ENCODE measurements at regions not wholly inside any gene's neighbourhood (a gene's known extent, or its start where the extent isn't known, plus 50 kb on each side); places are given as distances from the start of the nearest gene placed in this dataset.

DNA sequence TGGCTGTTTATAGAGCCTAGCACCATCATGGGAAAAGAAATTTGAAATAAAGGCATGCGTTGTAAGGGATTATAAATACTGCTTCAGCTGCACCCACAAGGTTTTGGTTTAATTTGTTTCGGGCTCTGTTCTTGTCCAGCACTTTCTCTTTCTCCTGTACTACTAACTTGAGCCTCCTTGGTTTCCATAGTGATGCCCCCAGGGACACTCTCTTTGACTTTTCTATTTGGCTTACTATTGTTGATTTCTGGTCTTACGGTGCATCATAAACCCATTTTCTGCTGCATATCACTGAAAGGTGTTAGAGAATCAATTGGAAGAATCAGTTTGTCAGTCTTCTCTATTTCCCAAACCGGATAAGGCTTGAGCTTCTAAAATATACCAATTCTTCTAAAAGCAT is 1674.3 kb upstream of the RAG2 start:
- intact Hi-C loops (cut with DNase I), result no loop called here
- no peak for DNase-seq (ENCODE audit: low spot score)

DNA sequence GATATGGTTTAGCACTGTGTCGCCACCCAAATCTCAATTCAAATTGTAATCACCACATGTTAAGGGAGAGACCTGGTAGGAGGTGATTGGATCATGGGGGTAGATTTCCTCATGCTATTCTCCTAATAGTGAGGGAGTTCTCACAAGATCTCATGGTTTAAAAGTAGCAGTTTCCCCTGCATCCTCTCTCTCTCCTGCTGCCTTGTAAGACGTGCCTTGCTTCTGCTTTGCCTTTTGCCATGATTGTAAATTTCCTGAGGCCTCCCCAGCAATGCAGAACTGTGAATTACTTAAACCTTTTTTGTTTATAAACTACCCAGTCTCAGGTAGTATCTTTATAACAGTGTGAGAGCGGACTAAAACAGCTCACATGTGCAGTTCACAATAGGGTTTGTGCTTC is 1668.7 kb upstream of the RAG2 start:
- no peak for DNase-seq (ENCODE audit: low spot score)
- intact Hi-C loops (cut with DNase I), result loop anchor here in 1 of 2 donors (2.0 kb wide), 1 partner anchor 78 kb away; no protein-coding TSS in a partner anchor

DNA sequence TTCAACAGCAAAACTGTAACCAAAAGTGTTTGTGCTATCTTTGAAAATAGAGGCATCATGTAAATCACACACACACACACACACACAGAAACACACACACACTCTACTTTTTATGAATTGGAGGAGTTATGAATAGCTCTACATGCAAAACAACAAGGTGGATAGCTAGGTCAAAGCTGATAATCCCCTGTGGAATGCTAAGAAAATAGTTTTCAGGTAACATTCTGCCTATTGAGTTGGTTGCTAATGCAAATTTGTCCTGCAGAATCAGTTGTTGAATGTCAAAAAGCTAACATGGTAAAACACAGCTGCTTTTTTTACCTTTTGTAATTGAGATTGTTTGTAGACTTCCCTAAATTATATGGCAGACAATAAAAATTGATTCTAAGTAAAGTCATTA is 1658.4 kb upstream of the RAG2 start:
- intact Hi-C loops (cut with DNase I), result no loop called here

DNA sequence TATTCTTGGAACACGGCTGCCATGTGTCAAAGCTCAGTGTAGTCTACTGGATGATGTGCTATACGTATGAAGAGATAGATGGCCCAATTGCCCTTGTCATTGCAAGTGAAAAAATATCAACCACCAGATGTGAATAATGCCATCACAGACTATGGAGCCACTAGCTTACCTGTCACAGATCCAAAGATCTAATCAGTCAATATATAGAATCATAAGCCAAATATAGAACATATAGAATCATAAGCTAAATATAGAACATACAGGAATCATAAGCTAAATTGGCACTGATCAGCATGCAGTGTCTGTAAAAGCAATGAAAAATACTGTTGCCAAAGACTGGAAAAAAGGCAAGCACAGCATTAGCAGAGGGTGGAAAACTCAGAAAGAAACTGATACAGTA is 1656.9 kb upstream of the RAG2 start:
- intact Hi-C loops (cut with DNase I), result no loop called here

More for the DNA sequence above, 1658.4 kb upstream of the RAG2 start:
- DNase-seq (ENCODE audit: low spot score), result no peak

DNA sequence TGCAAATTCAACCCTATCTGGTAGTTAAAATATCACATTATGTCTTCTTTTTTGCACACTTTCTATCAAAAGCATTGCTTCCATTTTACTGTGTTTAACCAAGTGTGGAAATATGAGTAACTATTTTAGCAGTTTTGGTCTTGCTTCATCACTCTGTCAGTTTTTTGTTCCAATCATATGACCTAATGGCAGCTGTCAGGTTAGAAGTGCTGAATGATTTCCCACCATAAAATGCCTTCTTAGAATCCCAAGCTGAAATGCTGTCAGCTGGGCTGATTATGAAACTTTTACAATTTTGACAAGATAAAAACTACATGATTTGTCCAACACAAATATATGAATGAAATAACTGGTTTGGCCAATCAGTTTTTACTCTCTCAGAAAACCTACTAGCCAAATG is 1654.6 kb upstream of the RAG2 start:
- DNase-seq (ENCODE audit: low spot score), result no peak
- intact Hi-C loops (cut with DNase I), result no loop called here

More for the DNA sequence above, 1656.9 kb upstream of the RAG2 start:
- no peak for DNase-seq (ENCODE audit: low spot score)

DNA sequence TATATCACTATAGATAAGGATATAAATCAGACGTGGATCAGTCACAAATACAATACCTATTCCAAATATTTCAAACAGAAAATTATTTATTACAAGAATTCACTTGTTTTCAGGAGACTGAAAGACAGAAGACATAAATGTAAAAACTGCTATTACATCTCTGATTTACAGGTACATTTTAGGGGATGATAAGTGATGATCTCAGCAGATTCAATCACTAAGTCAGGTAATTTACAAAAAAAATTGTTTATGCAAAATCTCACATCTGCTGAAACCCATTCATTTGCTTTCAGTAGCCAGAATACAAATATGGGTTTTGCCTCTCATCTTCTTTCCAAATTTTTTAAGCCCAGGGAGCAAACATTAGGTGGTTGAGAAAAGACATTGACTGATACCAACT is 1648.4 kb upstream of the RAG2 start:
- intact Hi-C loops (cut with DNase I), result no loop called here
- no peak for DNase-seq (ENCODE audit: low spot score)

DNA sequence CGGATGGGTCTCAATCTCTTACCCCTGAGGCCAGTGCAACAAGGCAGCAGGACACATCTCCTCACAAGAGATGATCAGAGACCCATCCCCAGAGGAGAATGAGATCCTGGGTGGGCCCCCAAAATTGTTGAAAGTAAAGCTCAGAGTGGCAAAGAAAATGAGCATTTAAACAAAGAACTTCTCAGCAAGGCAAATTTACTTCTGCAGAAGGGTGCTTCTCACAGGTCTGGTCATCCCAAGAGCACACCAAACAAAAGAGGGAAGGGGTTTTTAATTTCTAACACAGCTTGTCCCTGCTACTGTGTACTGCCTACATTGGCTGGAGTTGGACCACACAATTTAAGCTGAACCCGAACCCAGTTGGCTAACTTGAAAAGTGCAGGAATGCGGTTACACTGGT is 1628.6 kb upstream of the RAG2 start:
- no peak for DNase-seq (ENCODE audit: low spot score)
- intact Hi-C loops (cut with DNase I), result no loop called here

DNA sequence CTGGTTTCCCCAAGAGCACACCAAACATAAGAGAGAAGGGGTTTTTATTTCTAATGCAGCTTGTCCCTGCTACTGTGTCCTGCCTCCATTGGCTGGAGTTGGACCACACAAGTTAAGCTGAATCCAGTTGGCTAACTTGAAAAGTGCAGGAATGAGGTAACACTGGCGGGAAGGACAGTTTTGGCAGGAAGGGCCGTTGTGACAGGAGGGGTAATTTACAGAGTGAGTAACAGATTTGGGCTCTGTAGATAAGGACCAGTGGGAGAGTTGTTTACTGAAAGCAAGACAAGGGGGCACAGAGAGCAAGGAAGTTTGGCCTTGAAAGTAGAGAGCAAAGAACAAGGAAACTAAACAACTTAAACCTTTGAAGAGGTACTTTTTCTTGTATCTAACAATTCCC is 1623.3 kb upstream of the RAG2 start:
- DNase-seq (ENCODE audit: low spot score), result no peak
- intact Hi-C loops (cut with DNase I), result no loop called here

DNA sequence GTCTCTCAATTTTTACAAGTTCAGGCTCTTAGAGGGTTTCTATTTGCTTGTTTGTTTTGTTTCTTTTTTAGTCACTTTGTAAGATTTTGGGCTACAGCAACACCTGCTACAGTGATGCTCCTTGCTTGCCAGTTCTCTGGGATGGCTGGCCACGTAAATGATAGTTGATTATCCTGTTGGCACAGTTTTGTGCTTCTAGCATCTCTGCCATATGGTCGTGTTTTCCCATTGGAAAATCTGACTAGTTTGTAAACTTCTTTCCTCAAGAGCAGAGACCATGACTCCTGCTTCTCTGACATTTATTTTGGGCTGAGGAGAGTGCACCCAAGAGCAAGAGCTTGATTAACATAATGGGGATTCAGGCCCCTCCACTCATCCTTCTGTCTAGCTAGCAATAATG is 1621.6 kb upstream of the RAG2 start:
- no peak for DNase-seq (ENCODE audit: low spot score)
- intact Hi-C loops (cut with DNase I), result no loop called here

DNA sequence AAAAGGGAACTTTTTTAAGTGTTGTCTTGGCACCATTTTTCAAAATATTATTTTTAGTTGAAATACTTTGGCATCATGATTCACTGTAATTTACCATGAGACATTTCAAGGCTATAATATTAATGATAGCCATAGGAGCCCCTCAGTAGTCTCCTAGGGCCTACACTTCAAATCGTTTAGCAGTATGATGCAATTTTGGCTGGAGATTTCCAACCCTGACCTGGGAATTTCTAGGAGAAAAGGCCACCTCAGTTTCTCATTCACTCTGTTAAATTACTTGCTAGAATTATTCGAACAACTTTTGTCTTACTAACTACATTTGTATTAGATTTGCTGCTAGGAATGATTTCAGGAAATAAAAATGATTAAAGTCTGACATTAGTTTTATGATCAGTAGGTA is 1610.9 kb upstream of the RAG2 start:
- intact Hi-C loops (cut with DNase I), result no loop called here
- DNase-seq (ENCODE audit: low spot score), result no peak

DNA sequence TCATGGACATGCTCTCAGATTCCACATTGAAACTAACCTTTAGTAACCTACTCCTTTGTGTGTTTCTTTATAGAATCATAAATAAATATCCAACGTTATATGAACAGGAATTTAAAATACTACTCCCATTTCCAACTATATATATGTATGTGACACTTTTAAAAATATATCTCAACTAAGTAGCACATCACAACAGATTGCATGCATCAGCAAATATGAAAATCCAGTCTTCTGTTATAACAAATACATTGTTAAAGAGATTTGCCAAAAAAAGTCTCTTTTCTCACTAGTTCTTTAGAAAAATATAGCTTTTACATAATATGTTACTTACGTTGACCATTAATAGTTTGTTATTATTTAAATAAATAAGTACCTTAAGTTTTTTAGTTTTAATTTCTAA is 1608.6 kb upstream of the RAG2 start:
- intact Hi-C loops (cut with DNase I), result no loop called here
- DNase-seq (ENCODE audit: low spot score), result no peak

DNA sequence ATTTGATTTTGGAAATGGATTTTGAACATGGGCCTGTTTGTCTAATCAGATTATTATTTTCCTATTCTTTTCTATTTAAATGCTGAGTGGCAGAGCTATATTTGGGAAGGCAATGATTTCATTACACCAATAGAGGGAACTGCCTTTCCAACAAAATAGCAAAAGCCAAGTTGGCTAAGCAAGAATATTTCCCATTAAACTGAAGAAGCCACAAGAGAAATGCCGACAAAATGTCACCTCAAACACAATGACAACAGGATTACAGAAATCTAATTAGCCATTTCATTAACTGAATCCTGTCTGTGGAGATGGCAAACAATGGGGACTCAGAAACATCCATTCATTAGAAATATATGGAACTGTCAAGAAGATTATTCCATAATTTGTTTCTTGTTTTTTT is 1593.1 kb upstream of the RAG2 start:
- intact Hi-C loops (cut with DNase I), result no loop called here
- DNase-seq (ENCODE audit: low spot score), result no peak

DNA sequence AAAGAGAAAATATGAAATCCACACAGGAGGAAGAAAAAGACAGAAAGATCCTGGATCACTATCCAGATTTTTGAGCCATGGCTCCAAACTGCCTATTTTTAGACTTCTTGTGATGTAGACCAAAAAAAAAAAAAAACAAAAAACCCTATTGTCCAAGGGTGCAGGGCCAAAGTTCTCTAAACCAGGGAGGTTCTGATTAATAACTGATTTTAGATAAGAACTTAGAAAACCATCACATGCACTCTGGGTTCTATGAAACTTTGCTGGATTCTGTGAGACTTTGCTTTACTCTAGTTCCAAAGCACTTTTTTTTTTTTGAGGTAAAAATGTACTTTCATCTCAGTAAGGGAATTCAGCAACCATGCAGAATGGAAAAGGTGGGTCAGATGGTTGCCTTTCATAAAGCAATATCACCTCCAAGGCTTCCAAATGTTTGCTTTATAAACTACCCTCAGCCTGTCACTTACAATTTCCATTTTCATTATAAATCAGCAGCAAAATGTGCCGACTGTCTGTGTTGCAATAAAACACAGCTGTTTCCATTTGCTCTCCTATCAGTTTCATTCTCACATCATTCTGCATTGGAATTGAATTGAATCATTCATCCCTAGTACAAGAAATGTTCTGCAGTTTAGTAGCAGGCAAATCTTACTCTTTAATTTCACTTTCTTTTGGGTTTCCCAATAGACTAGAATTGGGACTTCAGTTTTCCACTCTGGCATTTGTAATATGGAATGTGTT is 1584.3 kb upstream of the RAG2 start:
- intact Hi-C loops (cut with DNase I), result no loop called here
- no peak for DNase-seq (ENCODE audit: low spot score)

DNA sequence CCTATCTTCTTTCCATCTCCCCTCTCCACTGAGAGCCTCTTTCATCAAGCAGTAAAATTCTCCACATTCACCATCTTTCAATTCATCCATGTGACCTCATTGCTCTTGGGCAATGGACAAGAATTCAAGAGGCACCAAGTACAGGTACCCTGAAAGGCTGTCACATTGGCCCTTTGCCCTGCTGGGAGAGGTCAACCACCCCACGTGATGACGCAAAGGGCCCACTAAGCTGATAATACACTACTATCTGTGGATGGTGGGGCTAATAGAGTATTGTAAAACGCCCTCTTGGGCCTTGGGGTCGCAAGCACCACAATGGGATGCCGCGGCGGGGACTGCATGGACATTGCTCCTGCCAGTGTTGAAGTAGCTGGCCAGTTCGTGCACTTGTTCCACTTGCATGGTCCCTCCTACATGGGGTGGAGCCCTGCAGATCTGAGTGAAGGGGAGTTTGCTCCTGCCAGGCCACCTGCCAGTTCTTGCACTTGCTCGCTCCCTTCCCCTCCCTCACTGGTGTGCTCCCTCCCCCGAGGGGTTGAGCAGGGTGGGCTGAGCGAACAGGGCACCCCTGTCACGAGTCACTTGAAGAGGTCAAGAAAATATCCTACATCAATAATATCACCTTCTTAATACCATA is 1578.8 kb upstream of the RAG2 start:
- DNase-seq (ENCODE audit: low spot score), result no peak
- intact Hi-C loops (cut with DNase I), result no loop called here

DNA sequence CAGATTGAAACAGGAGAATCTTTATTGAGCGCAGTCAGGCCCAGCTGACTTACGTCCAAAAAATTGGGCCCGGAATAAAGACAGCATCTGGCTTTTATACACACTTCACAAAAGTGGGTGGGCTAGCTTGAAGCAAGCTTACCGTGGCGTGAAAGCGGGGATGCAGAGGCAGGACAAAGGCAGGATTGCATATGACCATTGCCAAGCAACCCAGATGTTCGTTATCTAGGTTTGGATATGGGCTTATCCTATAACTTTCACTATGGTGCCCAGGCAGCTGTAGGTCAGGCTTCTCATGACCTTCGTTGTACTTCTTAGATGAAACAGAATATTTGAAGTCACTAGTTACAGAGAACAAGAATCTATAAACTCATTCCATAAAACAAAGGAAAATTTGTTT is 1575.6 kb upstream of the RAG2 start:
- DNase-seq (ENCODE audit: low spot score), result no peak
- intact Hi-C loops (cut with DNase I), result no loop called here

DNA sequence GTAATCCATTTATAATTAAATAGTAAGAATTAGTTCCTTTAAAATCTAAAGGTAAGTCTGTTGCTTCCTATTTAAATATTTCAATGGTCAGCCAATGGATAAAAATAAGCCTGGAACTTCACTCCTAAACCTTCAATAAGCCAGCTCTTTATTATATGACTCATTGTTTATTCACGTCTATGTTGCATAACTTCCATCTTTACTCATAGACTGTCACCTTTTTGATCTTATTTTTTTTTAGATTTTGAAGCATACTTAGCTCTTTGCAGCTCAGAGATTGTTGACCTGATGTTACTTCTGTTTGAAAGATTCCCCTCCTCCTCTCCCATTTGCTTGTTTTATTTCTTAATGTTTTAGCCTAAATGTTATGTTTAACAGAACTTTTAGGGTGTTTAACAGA is 1571.2 kb upstream of the RAG2 start:
- no peak for DNase-seq (ENCODE audit: low spot score)
- intact Hi-C loops (cut with DNase I), result no loop called here

DNA sequence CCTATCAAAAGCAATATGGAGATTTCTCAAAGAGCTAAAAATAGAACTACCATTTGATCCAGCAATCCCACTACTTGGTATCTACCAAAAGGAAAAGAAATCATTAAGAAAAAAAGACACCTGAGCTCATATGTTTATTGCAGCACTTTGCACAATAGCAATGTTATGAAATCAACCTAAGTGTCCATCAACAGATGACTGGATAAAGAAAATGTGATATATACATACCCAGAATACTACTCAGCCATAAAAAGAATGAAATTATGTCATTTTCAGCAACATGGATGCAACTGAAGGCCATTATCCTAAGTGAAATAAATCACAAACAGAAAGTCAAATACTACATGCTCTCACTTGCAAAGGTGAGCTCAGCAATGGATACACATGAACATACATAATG is 1565.5 kb upstream of the RAG2 start:
- intact Hi-C loops (cut with DNase I), result no loop called here
- DNase-seq (ENCODE audit: low spot score), result no peak

DNA sequence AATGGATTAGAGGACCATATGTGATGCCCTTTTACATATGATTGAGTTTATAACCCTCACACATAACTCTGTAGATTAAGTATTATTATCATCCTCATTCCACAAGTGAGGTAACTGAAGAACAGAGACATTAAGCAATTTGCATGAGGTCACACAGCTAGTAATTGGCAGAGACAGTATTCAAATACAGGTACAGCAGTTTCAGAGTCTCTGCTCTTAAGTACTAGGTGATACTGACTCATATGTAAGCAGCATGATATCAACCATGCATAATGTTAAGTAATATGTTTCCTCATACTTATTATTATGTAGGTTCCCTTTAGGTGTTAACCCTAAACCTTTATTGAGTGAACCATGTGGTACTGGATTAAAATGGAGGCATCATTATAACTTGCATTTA is 1562.4 kb upstream of the RAG2 start:
- intact Hi-C loops (cut with DNase I), result no loop called here
- DNase-seq (ENCODE audit: low spot score), result no peak

DNA sequence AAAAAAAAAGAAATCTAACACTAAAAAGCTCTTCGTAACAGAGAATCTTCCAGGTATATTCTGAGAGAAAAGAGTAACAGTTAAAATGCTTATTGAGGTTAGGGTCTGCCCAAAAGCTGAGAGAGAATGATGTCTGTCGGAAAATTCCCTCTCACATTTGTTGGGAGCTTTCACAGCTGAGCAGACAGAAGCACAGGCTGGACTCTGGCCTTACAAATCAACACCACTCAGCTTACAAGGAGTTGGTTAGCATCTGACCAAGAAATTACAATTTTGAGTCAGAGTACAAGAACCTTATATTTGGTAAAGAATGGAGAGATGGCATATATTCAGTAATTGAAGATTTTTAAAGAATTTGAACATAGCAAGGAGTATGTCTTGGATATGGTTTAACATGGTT is 1561.0 kb upstream of the RAG2 start:
- intact Hi-C loops (cut with DNase I), result no loop called here

DNA sequence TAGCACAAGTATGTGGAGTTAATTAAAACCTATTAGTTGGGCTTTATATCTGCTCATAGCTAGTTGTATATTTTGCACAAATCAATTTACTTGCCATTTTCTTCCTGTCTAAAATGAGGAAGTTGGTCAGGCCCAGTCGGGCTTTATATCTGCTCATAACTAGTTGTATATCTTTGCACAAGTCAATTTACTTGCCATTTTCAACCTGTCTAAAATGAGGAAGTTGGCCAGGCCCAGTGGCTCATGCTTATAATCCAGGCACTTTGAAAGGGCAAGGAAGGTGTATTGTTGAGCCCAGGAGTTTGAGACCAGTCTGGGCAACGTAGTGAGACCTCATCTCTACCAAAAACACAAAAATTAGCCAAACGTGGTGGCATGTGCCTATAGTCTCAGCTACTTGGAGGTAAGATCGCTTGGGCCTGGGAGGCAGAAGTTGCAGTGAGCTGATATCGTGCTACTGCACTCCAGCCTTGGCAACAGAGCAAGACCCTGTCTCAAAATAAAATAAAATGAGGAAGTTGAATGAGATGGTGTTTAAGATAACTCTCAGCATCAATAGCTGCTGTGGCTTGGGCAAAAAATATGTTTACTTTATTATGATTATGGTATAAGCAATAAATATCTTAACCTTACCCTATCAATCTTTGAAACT is 1558.6 kb upstream of the RAG2 start:
- intact Hi-C loops (cut with DNase I), result no loop called here
- no peak for DNase-seq (ENCODE audit: low spot score)

More for the DNA sequence above, 1561.0 kb upstream of the RAG2 start:
- no peak for DNase-seq (ENCODE audit: low spot score)

DNA sequence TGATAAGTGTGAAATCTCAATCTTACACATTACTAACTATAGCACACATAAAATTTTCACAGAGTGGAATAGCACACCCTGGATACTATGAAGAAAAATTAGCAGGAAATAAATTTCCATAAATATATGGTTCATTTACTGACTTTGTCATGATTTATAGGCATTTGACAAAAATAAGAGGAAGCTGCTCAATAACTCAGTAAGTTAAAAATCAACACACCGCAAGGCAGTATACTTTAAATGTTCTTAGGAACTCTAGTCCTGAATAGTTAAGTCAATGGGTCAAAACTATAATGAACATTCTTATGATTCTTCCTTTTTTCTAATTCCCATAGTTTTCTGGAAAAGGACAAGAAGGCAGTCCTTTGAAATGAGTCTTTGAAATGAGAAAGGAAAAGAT is 1557.8 kb upstream of the RAG2 start:
- intact Hi-C loops (cut with DNase I), result no loop called here
- no peak for DNase-seq (ENCODE audit: low spot score)

Measured in posterior vena cava (tissue), 2 donors.